NCI-H1105 (cell line): ENCODE measurements at regions not wholly inside any gene's neighbourhood (a gene's known extent, or its start where the extent isn't known, plus 50 kb on each side); places are given as distances from the start of the nearest gene placed in this dataset.

Source experiments
- DNase-seq: peaks from one replicate; lab custom pipeline; 2025; lab: John Stamatoyannopoulos, UW

DNA sequence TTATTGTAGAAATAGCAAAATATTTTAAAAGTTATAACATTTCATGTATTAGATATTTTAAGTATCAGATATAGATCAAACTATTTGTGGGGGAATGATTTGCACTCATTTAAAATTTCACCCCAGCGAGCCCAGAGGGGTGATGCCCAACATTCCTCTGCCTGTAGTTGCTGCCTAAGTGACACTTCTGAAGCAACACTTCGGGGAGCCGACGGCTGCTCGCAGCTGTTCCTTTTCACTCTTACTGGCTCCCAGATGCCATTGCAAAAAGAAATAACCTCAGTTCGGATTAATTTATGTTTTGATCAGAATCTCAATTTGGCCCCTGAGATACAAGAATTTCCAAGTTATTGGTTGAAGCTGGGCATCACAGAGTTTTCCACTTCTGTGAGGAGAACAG is 603.8 kb downstream of the PLCL1 start:
- no peak for DNase-seq

DNA sequence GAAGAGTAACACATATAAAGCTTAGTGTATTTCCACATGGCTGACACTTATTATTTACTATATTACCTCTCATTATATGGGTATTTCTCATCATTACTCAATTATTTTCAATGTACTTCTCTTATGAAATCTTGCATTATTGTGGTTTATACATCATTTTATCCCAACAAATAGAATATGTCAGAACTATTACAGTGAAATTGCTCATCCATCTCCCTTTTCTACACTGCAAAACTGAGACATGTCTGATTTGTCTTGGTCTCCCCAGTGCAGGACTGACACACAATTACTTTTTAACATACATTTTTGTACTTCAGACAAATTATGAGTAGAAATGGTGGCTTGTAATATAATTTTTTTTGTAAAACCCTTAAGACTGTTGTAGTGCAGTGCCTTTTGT is 600.9 kb downstream of the PLCL1 start:
- no peak for DNase-seq

DNA sequence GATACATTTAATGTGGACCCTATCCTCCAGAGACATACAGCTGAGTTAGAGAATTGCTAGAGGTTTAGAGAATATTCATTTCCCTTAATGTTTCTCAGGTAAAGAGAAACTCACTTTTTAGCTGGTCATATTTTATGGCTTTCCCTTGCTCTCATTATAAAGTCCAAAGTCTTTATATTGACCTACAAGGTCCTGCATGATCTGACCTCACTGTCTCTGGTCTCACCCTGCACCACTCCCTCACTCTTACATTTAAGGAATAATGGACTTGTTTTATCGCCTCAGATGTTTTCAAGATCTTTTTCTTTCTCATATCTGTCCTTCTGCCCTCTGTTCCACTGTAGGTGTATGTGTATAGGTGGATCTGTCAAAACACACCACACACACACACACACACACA is 597.3 kb downstream of the PLCL1 start:
- no peak for DNase-seq

DNA sequence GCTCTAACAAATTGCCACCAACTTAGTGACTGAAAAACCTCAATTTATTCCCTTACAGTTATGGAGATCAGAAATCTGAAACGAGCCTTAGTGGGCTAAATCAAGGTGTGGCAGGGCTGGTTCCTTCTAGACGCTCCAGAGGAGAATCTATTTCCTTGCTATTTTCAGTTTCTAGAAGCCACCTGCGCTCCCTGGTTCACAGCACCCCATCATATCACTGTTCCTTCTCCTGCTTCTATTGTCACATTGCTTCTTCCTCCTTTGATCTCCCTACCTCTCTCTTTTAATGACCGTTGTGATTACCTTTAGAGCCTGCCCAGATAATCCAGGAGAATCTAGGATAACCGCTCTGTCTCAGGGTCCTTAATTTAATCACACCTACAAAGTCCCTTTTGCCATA is 596.6 kb downstream of the PLCL1 start:
- DNase-seq, result no peak

GRCh38 chr2:198394208-198394607 is 589.8 kb downstream of the PLCL1 start:
- DNase-seq, result no peak

DNA sequence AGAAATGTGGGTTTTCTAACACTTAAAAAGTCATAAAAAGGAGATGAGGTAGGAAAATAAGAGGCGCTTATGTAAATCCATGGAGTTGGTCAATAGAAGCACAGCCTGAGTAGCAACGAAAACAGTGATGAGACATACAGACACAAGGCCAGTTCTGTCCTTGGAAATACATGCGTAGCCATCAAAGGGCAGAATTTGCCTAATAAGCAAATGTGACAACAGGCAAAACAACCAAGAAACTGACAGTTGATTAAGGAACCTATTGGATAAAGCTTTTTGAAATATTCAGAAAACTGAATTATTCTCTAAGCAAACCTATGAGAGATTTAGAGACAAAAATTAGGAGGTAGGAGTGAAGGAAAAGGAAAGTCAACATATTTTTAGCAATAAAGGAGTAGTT is 586.3 kb downstream of the PLCL1 start:
- no peak for DNase-seq

GRCh38 chr2:198387677-198388076 is 583.3 kb downstream of the PLCL1 start:
- DNase-seq, result no peak

GRCh38 chr2:198385856-198386255 is 581.5 kb downstream of the PLCL1 start:
- no peak for DNase-seq

GRCh38 chr2:198385326-198385725 is 580.9 kb downstream of the PLCL1 start:
- no peak for DNase-seq

DNA sequence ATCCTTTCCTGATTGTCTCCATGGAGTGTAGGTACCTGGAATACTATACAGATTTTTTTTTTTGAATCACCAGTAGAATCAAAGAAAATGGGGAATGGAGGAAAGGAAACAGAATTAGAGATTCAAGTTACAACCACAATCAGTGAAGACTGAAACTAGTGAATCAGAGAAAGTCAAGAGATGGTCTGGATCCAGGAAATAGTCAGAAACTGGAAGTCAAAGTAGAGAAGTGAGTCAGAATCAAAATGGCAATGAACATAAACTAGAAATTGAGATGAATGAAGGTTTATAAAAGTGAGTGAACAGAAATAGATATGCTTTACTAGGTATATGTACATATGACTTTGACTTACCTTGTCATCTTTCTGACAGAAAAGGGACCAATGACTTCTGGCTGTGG is 579.0 kb downstream of the PLCL1 start:
- DNase-seq, result no peak

DNA sequence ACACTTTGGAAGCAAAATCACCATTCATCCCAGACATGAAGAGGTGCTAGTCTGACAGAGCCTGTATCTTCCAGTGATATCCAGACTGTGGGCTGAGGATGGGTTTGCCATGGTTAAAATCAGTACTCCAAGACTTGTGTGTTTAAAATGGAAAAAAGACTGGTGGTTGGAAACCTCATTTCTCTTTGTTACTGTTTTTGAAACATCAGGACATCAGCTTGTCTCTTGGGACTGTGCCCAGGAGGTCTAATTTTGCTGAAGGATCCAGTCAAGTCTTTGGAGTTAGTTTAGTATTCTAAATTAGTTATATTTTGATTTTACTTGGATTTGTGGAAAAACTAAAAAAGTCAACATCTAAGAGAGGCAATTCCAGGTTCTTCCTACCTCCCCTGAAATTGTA is 578.4 kb downstream of the PLCL1 start:
- DNase-seq, result no peak

- DNase-seq, result no peak
Measured at GRCh38 chr2:198376677-198377076, 572.3 kb downstream of the PLCL1 start.

DNA sequence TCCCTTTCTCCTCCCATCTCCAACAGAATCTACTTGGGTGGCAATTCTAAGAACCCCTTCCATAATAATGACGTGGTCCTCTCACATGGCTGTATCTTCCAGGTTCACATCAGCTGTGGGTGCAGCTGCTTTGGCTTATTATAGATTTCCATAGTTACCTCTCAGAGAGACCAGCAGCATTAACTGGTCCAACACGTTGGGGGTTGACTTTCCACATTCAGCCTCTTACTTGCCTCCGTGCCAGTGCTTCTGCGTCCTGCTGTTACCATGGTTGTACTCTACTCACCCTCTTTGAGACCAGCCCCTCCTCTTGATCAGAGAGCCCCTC is 570.7 kb downstream of the PLCL1 start:
- no peak for DNase-seq

- DNase-seq, result no peak
Measured at GRCh38 chr2:198374375-198375082, 570.1 kb downstream of the PLCL1 start.

- no peak for DNase-seq
Measured at GRCh38 chr2:198371921-198372543, 567.6 kb downstream of the PLCL1 start.

DNA sequence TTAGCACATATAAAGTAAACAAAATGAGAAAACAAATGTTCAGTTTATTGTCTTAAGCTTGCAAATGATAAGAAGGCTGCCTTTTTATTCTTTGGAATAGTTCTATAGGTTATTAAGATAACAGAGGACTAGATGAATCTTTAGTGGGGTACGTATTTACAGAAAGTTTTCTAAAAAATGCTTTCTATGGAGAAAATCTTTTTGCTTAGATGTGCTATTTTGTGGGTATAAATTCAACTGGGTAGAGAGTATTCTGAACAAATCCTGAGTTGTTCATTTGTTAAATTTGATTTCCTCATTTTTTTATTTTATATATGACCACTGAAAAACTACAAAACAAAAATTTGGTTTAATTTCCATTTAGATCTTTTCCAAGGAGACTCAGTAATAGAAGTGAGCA is 566.9 kb downstream of the PLCL1 start:
- no peak for DNase-seq

DNA sequence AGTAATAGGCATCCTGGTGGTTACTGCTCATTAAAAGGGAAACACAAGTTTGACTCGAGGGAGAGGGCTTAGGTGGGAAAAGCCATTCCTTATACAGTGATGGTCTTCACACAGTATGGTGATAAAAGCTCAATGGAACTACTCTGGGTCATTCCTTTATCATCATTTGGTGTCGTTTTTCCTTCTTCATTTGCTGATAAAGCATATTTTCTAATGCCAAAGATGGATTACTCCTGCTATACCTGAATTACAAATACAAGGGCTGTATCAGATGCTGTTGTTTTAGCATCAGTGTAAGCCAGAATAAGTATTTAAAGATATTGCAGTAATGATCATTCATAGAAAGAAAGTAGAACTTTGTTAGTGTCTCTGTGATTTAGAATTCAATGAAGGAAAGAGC is 563.7 kb downstream of the PLCL1 start:
- DNase-seq, result no peak

DNA sequence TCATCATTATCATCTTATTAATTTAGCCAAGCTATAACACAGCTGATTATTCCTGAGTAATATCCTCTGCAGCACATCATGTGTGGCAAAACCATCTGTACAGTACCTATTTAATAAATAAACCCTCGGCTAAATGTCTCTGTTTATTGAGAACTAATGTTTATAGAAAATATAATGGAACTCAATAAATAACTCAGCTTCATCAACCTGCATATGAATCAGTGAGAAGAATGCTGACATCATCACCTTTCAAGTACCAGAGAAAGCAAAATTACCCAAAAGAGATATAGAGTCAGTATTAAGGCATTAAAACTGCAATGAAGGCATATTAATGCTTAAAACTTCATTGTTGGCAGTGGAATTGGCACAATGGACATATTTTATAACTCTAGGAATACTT is 558.3 kb downstream of the PLCL1 start:
- no peak for DNase-seq

DNA sequence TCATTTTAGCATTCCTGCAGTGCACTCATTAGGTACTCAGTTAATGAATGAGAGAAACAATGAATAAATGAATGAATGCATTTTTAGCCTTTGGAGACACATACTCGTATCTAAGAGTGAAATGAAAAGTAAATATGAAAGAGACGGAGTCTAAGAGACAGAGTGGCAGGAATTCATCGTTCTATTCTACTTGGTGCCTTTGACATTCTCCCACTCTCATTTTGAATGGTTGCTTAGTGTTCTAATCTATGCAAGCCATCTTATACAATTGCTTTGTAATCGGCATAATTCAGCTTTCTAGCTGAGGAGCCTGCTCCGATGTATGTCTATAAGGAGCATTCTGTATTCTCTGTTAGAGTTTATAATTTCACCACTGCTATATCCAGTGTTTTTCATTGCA is 554.9 kb downstream of the PLCL1 start:
- DNase-seq, result no peak

DNA sequence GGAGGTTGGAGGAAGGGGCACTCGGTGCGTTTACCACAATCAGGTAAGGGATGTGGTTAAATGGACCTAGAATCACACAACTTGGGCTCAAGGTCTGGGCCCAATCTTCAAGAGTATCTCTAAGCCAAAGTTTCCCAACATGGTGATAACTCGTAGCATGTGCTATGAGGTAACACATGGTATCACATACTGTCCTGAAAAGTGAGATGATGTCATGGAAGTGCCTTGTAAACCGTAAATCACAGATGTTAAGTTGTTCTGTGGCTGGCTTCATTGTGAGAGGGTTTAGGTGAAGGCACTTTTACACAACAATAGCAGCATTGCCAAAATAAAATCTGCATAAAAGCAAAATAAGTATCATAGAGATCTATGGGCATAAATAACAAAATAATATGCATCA is 551.8 kb downstream of the PLCL1 start:
- no peak for DNase-seq

GRCh38 chr2:198351647-198352046 is 547.3 kb downstream of the PLCL1 start:
- no peak for DNase-seq

DNA sequence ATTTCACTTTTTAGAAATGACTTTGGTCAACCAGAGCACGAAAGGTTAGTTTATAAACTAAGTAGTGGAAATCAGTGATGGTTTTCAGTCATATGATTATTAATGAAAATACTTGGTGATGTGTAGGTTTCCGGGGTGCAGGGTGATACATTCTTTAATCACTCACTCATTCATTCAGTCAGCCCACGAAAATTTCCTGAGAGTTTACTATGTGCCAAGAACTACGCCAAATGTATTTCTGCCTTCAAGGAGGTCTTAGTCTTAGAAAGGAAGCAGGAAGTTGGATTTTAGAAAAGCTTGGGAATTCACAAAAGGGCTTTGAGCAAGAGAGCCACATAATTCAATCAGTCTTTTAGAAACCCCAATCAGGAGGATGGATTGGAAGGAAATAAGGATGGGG is 543.6 kb downstream of the PLCL1 start:
- DNase-seq, result no peak

DNA sequence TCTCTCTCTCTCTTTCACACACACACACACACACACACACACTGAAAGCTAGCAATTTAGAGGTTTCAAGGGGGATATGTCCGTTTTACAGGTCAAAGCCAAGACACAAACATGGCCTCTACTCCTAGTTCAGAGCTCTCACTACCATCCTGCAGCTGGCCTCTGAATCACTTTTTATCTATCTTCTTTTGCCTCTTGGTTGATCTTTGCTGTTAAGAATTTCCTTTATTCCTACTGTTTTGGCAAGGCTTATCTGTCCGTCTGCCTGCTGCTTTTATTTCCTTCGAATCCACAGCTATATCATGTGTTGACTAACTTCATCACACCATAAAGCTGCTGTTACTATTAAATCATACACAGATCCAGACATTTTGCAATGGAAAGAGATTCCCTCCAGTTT is 543.0 kb downstream of the PLCL1 start:
- DNase-seq, result no peak

DNA sequence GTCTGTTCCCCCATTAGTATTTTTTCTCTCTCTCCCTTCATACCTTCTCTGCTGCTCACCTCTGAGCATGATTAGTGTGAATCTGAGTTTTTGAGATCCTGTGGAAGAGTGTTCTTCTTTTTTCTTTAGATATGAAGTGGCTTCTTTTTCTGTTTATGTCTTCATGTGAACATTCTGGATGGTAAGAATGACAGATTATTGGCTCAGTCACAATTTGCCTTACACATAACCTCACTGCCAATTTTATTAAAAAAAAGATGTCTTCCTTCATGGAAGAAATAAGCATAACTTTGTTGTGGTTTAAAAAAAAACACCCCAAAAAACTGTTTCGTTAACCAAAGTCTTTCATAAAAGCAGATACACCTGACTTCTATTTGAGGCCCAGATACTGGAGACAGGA is 539.1 kb downstream of the PLCL1 start:
- DNase-seq, result no peak
